BE2C (cell line): ENCODE measurements at regions not wholly inside any gene's neighbourhood (a gene's known extent, or its start where the extent isn't known, plus 50 kb on each side); places are given as distances from the start of the nearest gene placed in this dataset.

Source experiments
- DNase-seq: peaks from one replicate; pipeline ENCODE4 v3.0.0-alpha.2; 2020
- H3K27me3 ChIP-seq: fragments of 250-450 bp; sonication (Bioruptor Pico); 2 replicates; pipeline ENCODE4 v1.5.1; 2020; ENCODE audit warnings: mild to moderate bottlenecking
- H3K36me3 ChIP-seq: fragments of 250-450 bp; sonication (Bioruptor Pico); 2 replicates; pipeline ENCODE4 v1.5.1; 2020; ENCODE audit warnings: mild to moderate bottlenecking
- H3K4me1 ChIP-seq: fragments of 250-450 bp; sonication (Bioruptor Pico); 2 replicates; pipeline ENCODE4 v1.5.1; 2020
- H3K4me3 ChIP-seq: 2 replicates; pipeline ENCODE4 v1.5.1; 2011; ENCODE audit warnings: low read depth, low read length
- H3K9me3 ChIP-seq: fragments of 250-450 bp; sonication (Bioruptor Pico); 2 replicates; pipeline ENCODE4 v1.5.1; 2020
- CTCF ChIP-seq: IDR thresholded peaks from 2 replicates; pipeline ENCODE4 v1.5.1; 2012; ENCODE audit warnings: mild to moderate bottlenecking, low read depth, low read length

GRCh38 chr6:19547507-19547906, 289.7 kb upstream of the ID4 start:
- TF ChIP-seq CTCF = no peak
- H3K27me3 ChIP-seq = no peaks in the 10 kb centered on the region
- no peak for DNase-seq

GRCh38 chr6:19549109-19549508, 288.1 kb upstream of the ID4 start:
- Histone ChIP-seq H3K4me1 (no peaks in the 10 kb centered on the region), H3K4me3 (no peak overlapping the region), H3K9me3 (no peaks in the 10 kb centered on the region), H3K36me3 (no peaks in the 10 kb centered on the region), H3K27me3 (no peaks in the 10 kb centered on the region)
- no peak for TF ChIP-seq CTCF
- DNase-seq = no peak

More at GRCh38 chr6:19547507-19547906, 289.7 kb upstream of the ID4 start:
- H3K36me3 ChIP-seq = no peaks in the 10 kb centered on the region
- H3K9me3 ChIP-seq = no peaks in the 10 kb centered on the region
- H3K4me3 ChIP-seq = no peak overlapping the region
- no peaks in the 10 kb centered on the region for H3K4me1 ChIP-seq

GRCh38 chr6:19550380-19550779, 286.8 kb upstream of the ID4 start:
- DNase-seq = no peak
- no peaks in the 10 kb centered on the region for H3K9me3 ChIP-seq
- H3K4me1 ChIP-seq = no peaks in the 10 kb centered on the region
- no peak for TF ChIP-seq CTCF
- H3K4me3 ChIP-seq = no peak overlapping the region
- no peaks in the 10 kb centered on the region for H3K27me3 ChIP-seq
- H3K36me3 ChIP-seq = no peaks in the 10 kb centered on the region

GRCh38 chr6:19551611-19552010, 285.6 kb upstream of the ID4 start:
- H3K36me3 ChIP-seq = no peaks in the 10 kb centered on the region
- no peaks in the 10 kb centered on the region for H3K9me3 ChIP-seq
- H3K4me1 ChIP-seq = no peaks in the 10 kb centered on the region
- TF ChIP-seq CTCF = no peak
- H3K4me3 ChIP-seq = no peak overlapping the region
- no peaks in the 10 kb centered on the region for H3K27me3 ChIP-seq
- no peak for DNase-seq

- Histone ChIP-seq H3K27me3 (no peaks in the 10 kb centered on the region), H3K4me1 (no peaks in the 10 kb centered on the region), H3K4me3 (no peak overlapping the region), H3K9me3 (no peaks in the 10 kb centered on the region), H3K36me3 (no peaks in the 10 kb centered on the region)
- TF ChIP-seq CTCF = no peak
- no peak for DNase-seq
Observed at GRCh38 chr6:19552076-19552475, 285.1 kb upstream of the ID4 start.

- Histone ChIP-seq H3K9me3 (no peaks in the 10 kb centered on the region), H3K4me1 (no peaks in the 10 kb centered on the region), H3K27me3 (no peaks in the 10 kb centered on the region), H3K4me3 (no peak overlapping the region), H3K36me3 (no peaks in the 10 kb centered on the region)
- TF ChIP-seq CTCF = no peak
- DNase-seq = no peak
Observed at GRCh38 chr6:19552588-19552987, 284.6 kb upstream of the ID4 start.
